ENCODE measurements at regions not wholly inside any gene's neighbourhood (a gene's known extent, or its start where the extent isn't known, plus 50 kb on each side); places are given as distances from the start of the nearest gene placed in this dataset.

- Histone ChIP-seq H3K27ac (ENCODE audit: low read length) (no peak overlapping the region), H3K4me3 (ENCODE audit: low read length) (no peak overlapping the region), H3K27me3 (ENCODE audit: control insufficient read depth, insufficient read depth, low read length) (no peaks in the 10 kb centered on the region), H3K9me3 (ENCODE audit: control insufficient read depth, insufficient read depth, low read length) (no peaks in the 10 kb centered on the region), H3K36me3 (ENCODE audit: control insufficient read depth, insufficient read depth, low read length) (no peaks in the 10 kb centered on the region), H3K4me1 (ENCODE audit: control insufficient read depth, insufficient read depth, low read length) (no peaks in the 10 kb centered on the region)
- DNase-seq (no peak), ATAC-seq (no peak)
- Mint-ChIP-seq H3K27ac (no peak overlapping the region), H3K27me3 (ENCODE audit: low read depth in 2 of 2) (no peaks in the 10 kb centered on the region), H3K9me3 (peaks cover 5 to 6% of the 10 kb centered on the region in 2 donors), H3K4me3 (no peak overlapping the region), H3K36me3 (no peaks in the 10 kb centered on the region), H3K4me1 (no peaks in the 10 kb centered on the region)
- intact Hi-C loops (cut with micrococcal nuclease): no loop called here
- WGBS (ENCODE audit: insufficient coverage): 82% methylated on average over 2 of the region's 2 CpGs
- no peak for TF ChIP-seq CTCF (IDR thresholded peaks at IDR 0.05)
Measured at GRCh38 chr12:29971446-29971845, 187.7 kb upstream of the TMTC1 start.

- intact Hi-C loops (cut with micrococcal nuclease): no loop called here
- DNase-seq: no peak
- H3K36me3 ChIP-seq (ENCODE audit: control insufficient read depth, insufficient read depth, low read length): no peaks in the 10 kb centered on the region
- Mint-ChIP-seq H3K4me3 (no peak overlapping the region), H3K36me3 (no peaks in the 10 kb centered on the region), H3K4me1 (no peaks in the 10 kb centered on the region), H3K27ac (no peak overlapping the region), H3K27me3 (ENCODE audit: low read depth in 2 of 2) (no peaks in the 10 kb centered on the region), H3K9me3 (peaks cover 4 to 5% of the 10 kb centered on the region in 2 donors)
- no peaks in the 10 kb centered on the region for H3K9me3 ChIP-seq (ENCODE audit: control insufficient read depth, insufficient read depth, low read length)
- H3K4me1 ChIP-seq (ENCODE audit: control insufficient read depth, insufficient read depth, low read length): no peaks in the 10 kb centered on the region
- H3K27me3 ChIP-seq (ENCODE audit: control insufficient read depth, insufficient read depth, low read length): no peaks in the 10 kb centered on the region
- WGBS (ENCODE audit: insufficient coverage): 80% methylated on average over 1 of the region's 3 CpGs
- ATAC-seq: no peak
- no peak for TF ChIP-seq CTCF (IDR thresholded peaks at IDR 0.05)
- H3K4me3 ChIP-seq (ENCODE audit: low read length): no peak overlapping the region
- no peak overlapping the region for H3K27ac ChIP-seq (ENCODE audit: low read length)
Measured at GRCh38 chr12:29970501-29970900, 186.8 kb upstream of the TMTC1 start.

GRCh38 chr12:29962276-29963035 is 178.7 kb upstream of the TMTC1 start:
- H3K27ac ChIP-seq (ENCODE audit: low read length): no peak overlapping the region
- no peaks in the 10 kb centered on the region for H3K9me3 ChIP-seq (ENCODE audit: control insufficient read depth, insufficient read depth, low read length)
- no peaks in the 10 kb centered on the region for H3K36me3 ChIP-seq (ENCODE audit: control insufficient read depth, insufficient read depth, low read length)
- H3K4me3 ChIP-seq (ENCODE audit: low read length): no peak overlapping the region
- Mint-ChIP-seq H3K4me1 (no peaks in the 10 kb centered on the region), H3K9me3 (peaks cover 8 to 14% of the 10 kb centered on the region in 2 donors), H3K27me3 (ENCODE audit: low read depth in 2 of 2) (no peaks in the 10 kb centered on the region), H3K4me3 (no peak overlapping the region), H3K36me3 (no peaks in the 10 kb centered on the region), H3K27ac (no peak overlapping the region)
- H3K4me1 ChIP-seq (ENCODE audit: control insufficient read depth, insufficient read depth, low read length): no peaks in the 10 kb centered on the region
- no peak for TF ChIP-seq CTCF (IDR thresholded peaks at IDR 0.05)
- DNase-seq (no peak), ATAC-seq (no peak)
- intact Hi-C loops (cut with micrococcal nuclease): no loop called here
- H3K27me3 ChIP-seq (ENCODE audit: control insufficient read depth, insufficient read depth, low read length): no peaks in the 10 kb centered on the region
- WGBS (ENCODE audit: insufficient coverage): 100% methylated on average over 3 of the region's 6 CpGs

GRCh38 chr12:29961231-29961630 is 177.5 kb upstream of the TMTC1 start:
- no peak overlapping the region for H3K27ac Mint-ChIP-seq
- DNase-seq (no peak), ATAC-seq (no peak)
- H3K36me3 ChIP-seq (ENCODE audit: control insufficient read depth, insufficient read depth, low read length): no peaks in the 10 kb centered on the region
- no peaks in the 10 kb centered on the region for H3K27me3 Mint-ChIP-seq (ENCODE audit: low read depth in 2 of 2)
- H3K9me3 Mint-ChIP-seq: peaks cover 8 to 17% of the 10 kb centered on the region in 2 donors
- H3K27me3 ChIP-seq (ENCODE audit: control insufficient read depth, insufficient read depth, low read length): no peaks in the 10 kb centered on the region
- TF ChIP-seq CTCF (IDR thresholded peaks at IDR 0.05): no peak
- no peaks in the 10 kb centered on the region for H3K4me1 Mint-ChIP-seq
- 83% methylated on average over 3 of the region's 4 CpGs for WGBS (ENCODE audit: insufficient coverage)
- H3K4me1 ChIP-seq (ENCODE audit: control insufficient read depth, insufficient read depth, low read length): no peaks in the 10 kb centered on the region
- no peak overlapping the region for H3K27ac ChIP-seq (ENCODE audit: low read length)
- H3K9me3 ChIP-seq (ENCODE audit: control insufficient read depth, insufficient read depth, low read length): no peaks in the 10 kb centered on the region
- H3K4me3 ChIP-seq (ENCODE audit: low read length): no peak overlapping the region
- no peaks in the 10 kb centered on the region for H3K36me3 Mint-ChIP-seq
- no peak overlapping the region for H3K4me3 Mint-ChIP-seq
- intact Hi-C loops (cut with micrococcal nuclease): no loop called here

All from natural killer cell (primary cell).